Mucosa of rectum (tissue), 2 donors: ENCODE measurements at regions not wholly inside any gene's neighbourhood (a gene's known extent, or its start where the extent isn't known, plus 50 kb on each side); places are given as distances from the start of the nearest gene placed in this dataset.

Experiments used
- H3K27ac ChIP-seq, 2 donors: one replicate each; pipeline ENCODE4 v1.7.0; 2013; ENCODE audit warnings: inconsistent platforms in 2 of 2, low read depth in 2 of 2, low read length in 2 of 2
- H3K27me3 ChIP-seq, 2 donors: one replicate each; pipeline ENCODE4 v1.7.0; 2013; ENCODE audit warnings: low read length in 2 of 2; ENCODE audit not compliant: control insufficient read depth in 2 of 2, insufficient read depth in 2 of 2
- H3K36me3 ChIP-seq, 2 donors: one replicate each; pipeline ENCODE4 v1.7.0; 2013; ENCODE audit warnings: low read length in 2 of 2; ENCODE audit not compliant: control insufficient read depth in 2 of 2, insufficient read depth in 2 of 2
- H3K4me1 ChIP-seq, 2 donors: one replicate each; pipeline ENCODE4 v1.7.0; 2013; ENCODE audit warnings: low read length in 2 of 2, mild to moderate bottlenecking in 1 of 2; ENCODE audit not compliant: control insufficient read depth in 2 of 2, insufficient read depth in 2 of 2
- H3K4me3 ChIP-seq, 2 donors: one replicate each; pipeline ENCODE4 v1.7.0; 2013; ENCODE audit warnings: low read length in 2 of 2
- H3K9ac ChIP-seq, 2 donors: one replicate each; pipeline ENCODE4 v1.7.0; 2013; ENCODE audit warnings: low read length in 2 of 2, low read depth in 1 of 2, mild to moderate bottlenecking in 1 of 2
- H3K9me3 ChIP-seq, 2 donors: one replicate each; pipeline ENCODE4 v1.7.0; 2013; ENCODE audit warnings: low read length in 2 of 2; ENCODE audit not compliant: control insufficient read depth in 2 of 2
- donor health status: healthy.
- donor health status: Normal muscosa, but diverticular disease.

DNA sequence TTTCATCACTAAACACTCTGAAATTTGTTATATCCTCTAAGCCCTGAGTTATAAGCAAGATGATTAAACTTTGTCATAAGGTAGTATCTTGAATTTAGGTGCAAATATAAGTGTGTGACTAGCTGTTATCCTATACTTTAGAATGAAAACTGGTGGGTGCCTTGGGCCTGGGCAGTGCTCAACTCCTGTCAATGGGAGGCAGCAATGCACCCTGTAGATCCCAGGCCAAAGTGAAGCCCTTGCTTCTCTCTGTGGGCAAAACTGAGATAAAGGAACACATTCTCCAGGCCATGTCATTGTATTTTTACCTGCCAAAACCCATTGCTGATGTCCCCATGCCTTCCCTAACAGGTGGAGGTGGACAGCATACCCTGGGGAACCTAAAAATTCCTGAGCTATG is 525.2 kb downstream of the TNS1 start:
- no peak overlapping the region for H3K4me3 ChIP-seq
- no peaks in the 10 kb centered on the region for H3K27me3 ChIP-seq
- no peak overlapping the region for H3K9ac ChIP-seq
- no peaks in the 10 kb centered on the region for H3K36me3 ChIP-seq
- H3K9me3 ChIP-seq, result no peaks in the 10 kb centered on the region
- H3K27ac ChIP-seq, result no peak overlapping the region
- no peaks in the 10 kb centered on the region for H3K4me1 ChIP-seq

DNA sequence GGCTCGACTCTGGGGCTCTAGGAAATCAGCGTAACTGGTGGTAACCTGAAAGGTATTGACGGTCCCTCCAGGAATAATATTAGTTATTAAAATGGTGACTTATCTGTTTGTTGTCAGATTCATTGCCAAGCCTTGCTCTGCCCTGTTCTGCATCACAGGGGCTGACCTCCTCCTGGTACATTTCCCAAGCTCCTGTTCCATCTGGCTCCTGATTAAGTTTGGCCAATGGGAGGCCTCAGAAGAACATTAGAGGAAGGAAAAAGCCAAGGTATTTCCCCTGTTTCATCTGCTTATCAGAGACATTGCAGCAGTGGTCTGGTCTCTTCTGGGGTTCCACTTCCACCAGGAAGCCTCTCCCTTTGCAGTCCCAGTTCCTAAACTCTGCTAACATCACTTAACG is 527.0 kb downstream of the TNS1 start:
- Histone ChIP-seq H3K9ac (no peak overlapping the region), H3K9me3 (no peaks in the 10 kb centered on the region), H3K4me1 (no peaks in the 10 kb centered on the region), H3K27me3 (no peaks in the 10 kb centered on the region), H3K36me3 (no peaks in the 10 kb centered on the region), H3K4me3 (no peak overlapping the region), H3K27ac (no peak overlapping the region)

DNA sequence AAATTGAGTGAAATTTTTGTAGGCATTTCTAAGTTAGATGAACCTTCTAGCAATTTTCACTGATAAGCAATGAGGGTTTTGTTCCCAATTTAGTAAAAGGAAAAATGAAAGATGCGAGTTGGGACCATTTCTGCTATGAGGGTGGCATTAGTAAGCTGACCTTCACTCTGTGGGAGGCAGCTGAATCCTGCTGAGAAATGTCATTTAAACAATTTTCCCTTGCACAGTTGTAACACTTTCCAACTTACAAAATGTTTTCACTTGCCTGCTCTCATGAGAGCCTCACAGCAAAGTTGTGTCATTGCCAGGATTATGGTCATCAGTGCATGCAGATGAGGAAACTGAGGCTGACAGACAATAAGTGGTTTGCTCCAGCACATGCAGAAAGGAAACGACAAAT is 527.7 kb downstream of the TNS1 start:
- H3K9ac ChIP-seq, result no peak overlapping the region
- no peak overlapping the region for H3K4me3 ChIP-seq
- no peaks in the 10 kb centered on the region for H3K9me3 ChIP-seq
- no peaks in the 10 kb centered on the region for H3K27me3 ChIP-seq
- no peaks in the 10 kb centered on the region for H3K36me3 ChIP-seq
- no peaks in the 10 kb centered on the region for H3K4me1 ChIP-seq
- H3K27ac ChIP-seq, result no peak overlapping the region

DNA sequence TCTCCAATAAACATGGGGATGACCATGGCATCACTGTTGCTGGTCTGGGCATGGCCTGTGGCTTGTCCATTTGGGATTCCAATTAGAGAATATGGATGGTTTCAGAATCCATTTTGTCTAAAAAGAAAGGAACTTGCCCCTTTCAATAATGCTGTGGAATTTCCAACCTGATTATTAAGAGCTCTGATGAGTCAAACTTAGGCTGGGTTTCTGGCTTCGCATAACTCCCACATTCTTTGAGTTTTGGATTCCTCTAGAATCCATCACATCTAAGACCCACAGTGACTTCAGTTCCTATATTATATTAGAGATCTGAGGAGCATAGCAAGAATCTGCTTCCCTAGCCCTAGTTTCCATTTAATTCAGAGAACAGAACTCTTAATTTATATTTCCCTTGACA is 531.5 kb downstream of the TNS1 start:
- Histone ChIP-seq H3K4me1 (no peaks in the 10 kb centered on the region), H3K27me3 (no peaks in the 10 kb centered on the region), H3K9me3 (no peaks in the 10 kb centered on the region), H3K27ac (no peak overlapping the region), H3K9ac (no peak overlapping the region), H3K36me3 (no peaks in the 10 kb centered on the region), H3K4me3 (no peak overlapping the region)

DNA sequence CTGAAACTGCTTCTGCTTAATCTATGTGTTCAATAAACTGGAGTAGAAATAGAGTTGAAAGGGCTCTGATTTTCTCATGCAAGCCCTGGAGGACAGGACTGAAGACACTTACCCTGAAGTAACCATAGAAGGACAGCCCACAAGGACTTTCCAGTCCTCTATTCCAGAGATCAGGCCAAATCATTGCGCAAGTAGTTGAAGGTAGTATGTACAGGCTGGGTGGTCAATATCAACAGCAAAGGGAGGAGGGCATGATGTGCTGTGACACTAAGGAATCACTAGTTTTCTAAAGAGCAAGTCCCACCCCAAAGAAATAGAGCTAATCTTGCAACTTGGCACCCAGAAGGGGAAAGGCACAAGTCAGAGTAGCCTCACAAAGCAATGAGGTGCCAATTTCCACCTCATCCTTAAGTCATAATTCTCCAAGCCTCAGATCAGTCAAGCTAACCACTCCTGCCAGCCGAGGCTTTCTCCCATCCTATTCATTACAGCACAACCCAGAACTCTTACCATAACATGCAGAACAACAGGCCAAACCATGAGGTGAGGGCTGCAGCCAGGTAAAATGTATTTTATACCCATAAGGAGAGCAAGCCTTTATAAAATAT is 533.5 kb downstream of the TNS1 start:
- no peak overlapping the region for H3K4me3 ChIP-seq
- H3K36me3 ChIP-seq, result no peaks in the 10 kb centered on the region
- no peaks in the 10 kb centered on the region for H3K9me3 ChIP-seq
- no peak overlapping the region for H3K27ac ChIP-seq
- no peaks in the 10 kb centered on the region for H3K27me3 ChIP-seq
- no peaks in the 10 kb centered on the region for H3K4me1 ChIP-seq
- no peak overlapping the region for H3K9ac ChIP-seq

DNA sequence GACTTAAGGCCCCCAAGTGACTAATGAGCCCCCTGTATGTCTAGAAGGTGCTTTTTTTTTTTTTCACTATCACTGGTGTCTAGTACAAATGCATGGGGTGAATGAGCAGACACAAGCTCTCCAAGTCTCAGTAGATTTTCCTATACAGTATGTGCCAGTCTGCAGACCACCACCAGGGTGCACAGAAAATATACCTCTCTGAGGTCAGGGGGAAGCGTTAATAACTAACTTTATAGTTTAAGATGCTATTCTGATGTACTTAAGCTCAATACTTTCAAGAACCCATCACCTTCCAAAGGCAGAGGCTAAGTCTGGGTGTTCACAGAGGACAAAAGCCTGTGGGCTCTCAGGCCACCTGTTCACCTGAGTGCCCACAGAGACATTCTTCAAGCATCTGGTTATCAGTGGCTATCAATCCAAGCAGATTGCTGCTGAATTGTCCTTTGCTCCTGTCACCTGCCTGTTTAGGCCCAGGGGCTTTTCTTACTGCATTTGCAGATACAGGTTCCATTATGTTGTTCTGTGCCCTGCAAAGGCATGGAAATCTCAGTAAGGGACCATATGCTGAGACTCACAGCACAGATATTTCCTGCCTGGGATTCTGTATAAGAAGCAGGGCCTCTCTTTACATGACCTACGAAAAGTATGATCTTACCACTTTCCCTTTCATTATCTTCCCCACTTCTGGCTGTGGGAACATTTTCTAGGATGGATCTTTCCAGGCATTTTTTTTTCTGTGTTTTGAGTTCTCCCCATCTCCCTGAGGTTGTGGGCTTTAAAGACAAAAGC is 534.6 kb downstream of the TNS1 start:
- Histone ChIP-seq H3K27me3 (no peaks in the 10 kb centered on the region), H3K4me1 (no peaks in the 10 kb centered on the region), H3K9me3 (no peaks in the 10 kb centered on the region), H3K36me3 (no peaks in the 10 kb centered on the region), H3K9ac (no peak overlapping the region), H3K4me3 (no peak overlapping the region), H3K27ac (no peak overlapping the region)

DNA sequence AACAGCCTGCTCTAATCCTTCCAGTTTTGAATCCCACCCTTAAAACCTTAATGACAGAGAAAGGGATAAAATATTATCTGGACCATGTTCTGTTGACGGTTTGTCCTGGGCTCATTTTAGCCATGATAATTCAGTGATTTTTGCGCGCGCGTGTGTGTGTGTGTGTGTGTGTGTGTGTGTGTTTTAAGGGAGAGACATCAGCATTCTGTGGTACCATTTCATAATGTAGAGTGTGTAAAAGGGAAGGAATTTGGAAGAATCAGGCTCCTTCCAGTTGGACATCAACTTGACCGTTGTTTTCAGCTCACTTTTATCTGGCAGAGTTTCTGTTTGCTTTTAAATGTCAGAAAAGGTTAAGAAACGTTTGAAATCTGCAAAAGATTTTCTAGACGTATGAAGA is 535.5 kb downstream of the TNS1 start:
- Histone ChIP-seq H3K4me3 (no peak overlapping the region), H3K27ac (no peak overlapping the region), H3K9ac (no peak overlapping the region), H3K27me3 (no peaks in the 10 kb centered on the region), H3K9me3 (no peaks in the 10 kb centered on the region), H3K36me3 (no peaks in the 10 kb centered on the region), H3K4me1 (no peaks in the 10 kb centered on the region)

DNA sequence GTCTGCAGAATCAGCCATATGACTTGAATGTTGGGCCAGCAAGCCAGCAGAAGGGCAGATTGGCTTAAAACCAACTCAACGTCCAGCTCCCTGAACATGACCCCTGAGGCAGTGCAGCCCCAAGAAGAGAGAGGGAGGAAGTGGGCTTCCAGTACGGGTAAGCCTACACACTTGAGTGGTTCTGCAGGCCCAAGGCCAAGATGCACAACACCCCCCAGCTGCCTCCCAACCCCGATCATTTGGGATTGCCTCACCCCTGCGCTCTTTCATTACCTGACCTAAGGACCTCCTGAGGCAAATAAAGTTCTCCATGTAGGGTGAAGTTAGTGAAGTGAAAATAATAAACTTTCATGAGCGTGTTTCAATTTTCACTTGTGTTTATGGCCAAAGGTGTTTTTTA is 536.0 kb downstream of the TNS1 start:
- H3K9ac ChIP-seq, result no peak overlapping the region
- no peaks in the 10 kb centered on the region for H3K9me3 ChIP-seq
- no peak overlapping the region for H3K27ac ChIP-seq
- H3K36me3 ChIP-seq, result no peaks in the 10 kb centered on the region
- H3K27me3 ChIP-seq, result no peaks in the 10 kb centered on the region
- no peaks in the 10 kb centered on the region for H3K4me1 ChIP-seq
- H3K4me3 ChIP-seq, result no peak overlapping the region

DNA sequence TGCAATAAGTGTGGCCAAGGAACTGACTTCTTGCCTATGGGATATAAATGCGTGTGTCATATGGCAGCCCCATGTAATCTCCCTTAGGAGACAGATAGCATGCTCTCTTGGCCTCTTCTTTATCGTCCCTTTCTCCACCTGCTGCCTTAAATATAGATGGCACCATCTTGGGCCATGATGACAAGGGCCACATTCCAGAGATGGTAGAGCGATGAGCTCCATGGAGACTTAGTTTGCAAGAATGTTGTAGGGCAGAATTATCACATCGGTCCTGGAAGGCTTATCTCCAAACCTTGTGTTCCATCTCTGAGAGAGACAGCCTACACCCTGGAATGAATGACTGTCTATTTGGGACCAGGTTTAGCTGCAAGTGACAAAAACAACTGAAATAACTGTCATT is 536.7 kb downstream of the TNS1 start:
- Histone ChIP-seq H3K27me3 (no peaks in the 10 kb centered on the region), H3K4me3 (no peak overlapping the region), H3K4me1 (no peaks in the 10 kb centered on the region), H3K36me3 (no peaks in the 10 kb centered on the region), H3K27ac (no peak overlapping the region), H3K9ac (no peak overlapping the region), H3K9me3 (no peaks in the 10 kb centered on the region)

DNA sequence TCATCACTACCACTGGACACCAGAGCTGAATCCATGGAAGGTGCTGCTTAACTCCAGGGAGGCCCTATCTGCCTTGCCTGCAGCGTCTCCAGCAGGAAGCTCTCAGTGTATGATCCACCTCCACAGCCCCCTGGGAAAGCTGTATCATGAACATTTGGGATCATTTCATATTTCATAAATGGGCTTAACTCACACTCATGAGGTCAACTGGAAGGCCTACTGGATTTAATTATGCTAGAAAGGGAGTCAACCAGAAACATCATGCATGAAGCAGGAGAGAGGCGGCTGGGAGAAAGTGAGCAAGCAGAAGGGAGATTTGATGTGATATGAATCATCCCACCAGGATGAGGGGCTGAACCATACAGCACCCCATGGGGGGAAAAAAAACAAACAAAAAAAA is 537.7 kb downstream of the TNS1 start:
- H3K9ac ChIP-seq, result no peak overlapping the region
- H3K4me1 ChIP-seq, result no peaks in the 10 kb centered on the region
- H3K4me3 ChIP-seq, result no peak overlapping the region
- H3K27me3 ChIP-seq, result no peaks in the 10 kb centered on the region
- no peaks in the 10 kb centered on the region for H3K36me3 ChIP-seq
- no peak overlapping the region for H3K27ac ChIP-seq
- H3K9me3 ChIP-seq, result no peaks in the 10 kb centered on the region
